ENCODE measurements at regions not wholly inside any gene's neighbourhood (a gene's known extent, or its start where the extent isn't known, plus 50 kb on each side); places are given as distances from the start of the nearest gene placed in this dataset.

DNA sequence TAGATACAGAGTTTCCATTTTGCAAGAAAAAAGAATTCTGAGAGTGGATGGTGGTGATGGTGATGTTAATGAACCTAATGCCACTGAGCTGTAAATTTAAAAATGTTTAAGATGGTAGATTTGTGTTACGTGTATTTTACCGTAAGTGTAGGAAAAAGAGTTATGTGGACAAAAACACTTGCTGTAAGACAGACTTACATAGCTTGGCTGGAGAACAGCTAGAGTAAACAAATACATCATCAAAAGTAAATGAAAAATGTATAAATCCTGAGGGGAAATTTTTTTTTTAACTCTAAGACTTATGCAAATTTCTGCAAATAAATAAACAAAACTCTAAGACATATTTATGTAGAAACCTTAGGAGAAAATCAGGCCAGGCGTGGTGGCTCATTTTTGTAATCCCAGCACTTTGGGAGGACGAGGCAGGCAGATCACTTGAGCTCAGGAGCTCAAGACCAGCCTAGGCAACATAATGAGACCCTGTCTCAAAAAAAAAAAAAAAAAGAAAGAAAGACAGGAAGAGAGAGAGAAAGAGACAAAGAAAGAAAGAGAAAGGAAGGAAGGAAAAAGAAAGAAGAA, 66.2 kb upstream of the CDK13 start:
- no peak for DNase-seq

DNA sequence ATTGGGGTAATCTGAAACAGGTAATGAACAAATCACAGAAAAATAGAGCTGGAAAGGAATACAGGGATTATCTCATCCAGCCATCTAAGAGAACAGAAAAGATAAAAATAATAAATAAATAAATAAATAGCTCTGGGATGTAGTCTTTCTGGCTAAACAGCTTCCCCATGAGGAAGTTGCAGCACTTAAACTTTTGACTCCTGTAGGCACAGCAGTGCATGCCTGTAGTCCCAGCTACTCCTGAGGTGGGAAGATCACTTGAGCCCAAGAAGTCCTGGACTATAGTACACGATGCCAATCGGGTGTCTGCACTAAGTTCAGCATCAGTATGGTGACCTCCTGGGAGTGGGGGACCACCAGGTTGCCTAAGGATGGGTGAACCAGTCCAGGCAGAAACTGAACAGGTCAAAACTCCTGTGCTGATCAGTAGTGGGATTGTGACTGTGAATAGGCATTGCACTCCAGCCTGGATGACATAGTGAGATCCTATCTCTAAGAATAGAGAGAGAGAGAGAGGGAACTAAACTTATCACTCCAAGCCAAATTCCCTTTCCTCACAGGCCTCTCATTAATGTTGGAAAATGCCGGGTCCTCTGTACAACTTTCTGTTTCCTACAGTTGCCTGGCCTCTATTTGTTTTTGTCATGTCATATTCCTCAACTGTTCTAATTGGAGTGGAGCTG, 61.7 kb upstream of the CDK13 start:
- DNase-seq = no peak

DNA sequence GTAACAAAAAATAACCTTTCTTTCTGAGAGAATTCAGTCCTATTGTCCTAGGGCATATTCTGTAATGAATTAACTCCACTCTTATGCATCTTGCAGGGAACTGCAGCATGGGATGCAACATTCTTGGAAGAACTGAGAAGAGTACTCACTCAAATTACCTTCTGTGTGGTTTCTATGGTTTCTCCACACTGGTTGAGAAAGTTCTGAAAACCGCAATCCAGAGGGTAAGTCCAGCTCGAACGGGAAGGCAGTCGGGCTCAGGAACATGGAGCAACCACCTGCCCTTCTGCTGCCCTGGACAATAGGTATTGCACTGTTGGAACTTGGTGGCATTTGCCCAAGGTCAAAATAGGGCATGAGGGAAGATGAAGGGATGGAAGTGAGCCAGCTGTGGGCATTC, 59.6 kb upstream of the CDK13 start:
- no peak for DNase-seq

DNA sequence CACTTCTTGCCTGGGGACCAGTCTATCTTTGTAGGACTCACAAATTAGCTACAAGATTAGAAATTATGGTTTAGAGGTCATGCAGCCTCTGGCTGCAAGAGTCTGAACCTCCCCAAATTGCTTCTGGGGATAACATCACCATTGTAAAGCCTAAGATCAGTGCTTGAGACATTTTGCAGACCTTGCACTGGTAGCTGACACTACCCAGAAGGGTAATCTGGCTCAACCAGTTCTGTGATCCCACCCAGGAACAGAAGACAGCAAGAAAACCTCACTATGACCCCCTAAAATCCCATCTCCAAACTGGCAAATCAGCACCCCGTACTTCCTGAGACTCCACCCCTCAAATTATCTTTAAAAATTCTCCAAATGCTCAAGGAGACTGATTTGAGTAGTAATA, 58.2 kb upstream of the CDK13 start:
- no peak for DNase-seq

DNA sequence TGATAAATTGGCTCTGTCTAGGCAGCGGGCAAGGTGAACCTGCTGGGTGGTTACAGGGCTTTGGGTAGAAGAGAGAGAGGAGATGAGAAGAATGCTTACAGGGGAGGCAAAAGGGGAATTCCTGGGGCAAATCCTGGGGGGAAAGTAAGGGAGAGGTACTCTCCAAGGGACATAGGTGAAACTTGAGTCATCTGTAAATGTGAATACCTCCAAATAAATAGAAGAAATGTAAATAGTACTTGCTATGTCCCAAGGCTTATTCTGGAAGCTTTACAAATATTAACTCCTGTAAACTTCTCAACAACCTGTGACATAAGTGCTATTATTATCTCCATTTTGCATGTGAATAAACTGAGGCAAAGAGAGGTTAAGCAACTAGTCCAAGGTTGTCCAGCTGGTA, 57.7 kb upstream of the CDK13 start:
- no peak for DNase-seq

DNA sequence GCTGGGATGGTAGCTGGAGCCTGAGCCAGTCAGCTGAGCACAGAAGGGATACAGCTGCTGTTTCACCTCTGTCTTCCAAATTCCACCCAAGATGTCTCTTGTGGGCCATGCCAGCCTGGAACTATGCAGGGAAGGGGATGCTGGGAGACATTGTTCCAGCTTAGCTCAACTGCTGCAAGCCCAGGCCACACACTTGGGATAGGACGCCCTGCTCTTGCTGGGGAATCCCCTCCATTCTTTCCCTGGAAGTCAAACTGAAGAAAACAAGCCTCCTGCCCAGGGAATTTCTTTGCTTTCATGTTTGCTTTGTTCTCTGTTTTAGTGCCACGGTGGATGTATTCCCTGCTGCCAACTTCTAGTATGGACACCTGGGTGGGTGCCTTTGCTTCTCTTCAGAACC, 55.2 kb upstream of the CDK13 start:
- no peak for DNase-seq

DNA sequence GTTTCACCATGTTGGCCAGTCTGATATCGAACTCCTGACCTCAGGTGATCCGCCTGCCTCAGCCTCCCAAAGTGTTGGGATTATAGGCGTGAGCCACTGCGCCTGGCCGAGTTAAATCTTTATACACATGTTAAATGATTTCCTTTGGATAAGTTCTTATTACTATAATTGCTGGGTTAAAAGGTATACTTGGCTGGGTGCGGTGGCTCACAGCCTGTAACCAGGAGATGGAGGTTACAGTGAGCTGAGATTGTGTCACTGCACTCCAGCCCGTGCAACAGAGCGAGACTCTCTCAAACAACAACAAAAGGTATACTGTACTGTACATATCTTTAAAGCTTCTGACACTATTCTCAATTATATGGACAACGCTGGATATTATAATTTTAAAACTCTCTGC, 53.2 kb upstream of the CDK13 start:
- DNase-seq = no peak

DNA sequence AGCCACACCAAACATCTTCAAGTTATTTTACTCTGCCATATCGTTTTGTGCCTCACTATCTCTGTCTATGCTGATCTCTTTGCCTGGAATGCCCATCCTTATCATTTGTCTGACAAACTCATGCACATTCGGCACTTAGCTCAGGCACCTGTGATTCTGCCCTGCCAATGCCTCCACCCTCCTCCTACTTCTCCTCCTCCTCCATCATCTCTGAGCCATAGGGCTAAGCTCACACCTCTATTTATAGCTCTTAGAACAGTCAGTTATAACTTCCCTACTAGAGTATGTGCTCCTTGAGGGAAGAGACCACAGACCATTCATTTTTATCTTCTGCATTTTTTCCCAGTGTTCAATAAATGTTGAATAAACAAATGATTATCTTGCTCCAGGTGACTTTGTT, 51.2 kb upstream of the CDK13 start:
- peak in 1 of 56 donors; percentile 2 for DNase-seq
